ENCODE measurements at regions not wholly inside any gene's neighbourhood (a gene's known extent, or its start where the extent isn't known, plus 50 kb on each side); places are given as distances from the start of the nearest gene placed in this dataset.

GRCh38 chr3:176526942-176527341 lies 670.3 kb downstream of the TBL1XR1 start:
- TF ChIP-seq USF2 (CRISPR knock-in tag; IDR thresholded peaks at IDR 0.05) = no peak
- TF ChIP-seq CTCF (IDR thresholded peaks at IDR 0.05) = no peak
- no peak for TF ChIP-seq FOXK1 (CRISPR knock-in tag; IDR thresholded peaks at IDR 0.05)
- no peak for TF ChIP-seq NFE2L1 (CRISPR knock-in tag; IDR thresholded peaks at IDR 0.05)
- TF ChIP-seq, protein P1, sequence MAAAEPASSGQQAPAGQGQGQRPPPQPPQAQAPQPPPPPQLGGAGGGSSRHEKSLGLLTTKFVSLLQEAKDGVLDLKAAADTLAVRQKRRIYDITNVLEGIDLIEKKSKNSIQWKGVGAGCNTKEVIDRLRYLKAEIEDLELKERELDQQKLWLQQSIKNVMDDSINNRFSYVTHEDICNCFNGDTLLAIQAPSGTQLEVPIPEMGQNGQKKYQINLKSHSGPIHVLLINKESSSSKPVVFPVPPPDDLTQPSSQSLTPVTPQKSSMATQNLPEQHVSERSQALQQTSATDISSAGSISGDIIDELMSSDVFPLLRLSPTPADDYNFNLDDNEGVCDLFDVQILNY (CRISPR knock-in tag; IDR thresholded peaks at IDR 0.05) = no peak
- no peak for TF ChIP-seq ZNF263 (CRISPR knock-in tag; IDR thresholded peaks at IDR 0.05; ENCODE audit: low read depth)
- TF ChIP-seq, protein P2, sequence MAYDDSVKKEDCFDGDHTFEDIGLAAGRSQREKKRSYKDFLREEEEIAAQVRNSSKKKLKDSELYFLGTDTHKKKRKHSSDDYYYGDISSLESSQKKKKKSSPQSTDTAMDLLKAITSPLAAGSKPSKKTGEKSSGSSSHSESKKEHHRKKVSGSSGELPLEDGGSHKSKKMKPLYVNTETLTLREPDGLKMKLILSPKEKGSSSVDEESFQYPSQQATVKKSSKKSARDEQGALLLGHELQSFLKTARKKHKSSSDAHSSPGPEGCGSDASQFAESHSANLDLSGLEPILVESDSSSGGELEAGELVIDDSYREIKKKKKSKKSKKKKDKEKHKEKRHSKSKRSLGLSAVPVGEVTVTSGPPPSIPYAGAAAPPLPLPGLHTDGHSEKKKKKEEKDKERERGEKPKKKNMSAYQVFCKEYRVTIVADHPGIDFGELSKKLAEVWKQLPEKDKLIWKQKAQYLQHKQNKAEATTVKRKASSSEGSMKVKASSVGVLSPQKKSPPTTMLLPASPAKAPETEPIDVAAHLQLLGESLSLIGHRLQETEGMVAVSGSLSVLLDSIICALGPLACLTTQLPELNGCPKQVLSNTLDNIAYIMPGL (CRISPR knock-in tag; IDR thresholded peaks at IDR 0.05) = no peak
- TF ChIP-seq, protein P3, sequence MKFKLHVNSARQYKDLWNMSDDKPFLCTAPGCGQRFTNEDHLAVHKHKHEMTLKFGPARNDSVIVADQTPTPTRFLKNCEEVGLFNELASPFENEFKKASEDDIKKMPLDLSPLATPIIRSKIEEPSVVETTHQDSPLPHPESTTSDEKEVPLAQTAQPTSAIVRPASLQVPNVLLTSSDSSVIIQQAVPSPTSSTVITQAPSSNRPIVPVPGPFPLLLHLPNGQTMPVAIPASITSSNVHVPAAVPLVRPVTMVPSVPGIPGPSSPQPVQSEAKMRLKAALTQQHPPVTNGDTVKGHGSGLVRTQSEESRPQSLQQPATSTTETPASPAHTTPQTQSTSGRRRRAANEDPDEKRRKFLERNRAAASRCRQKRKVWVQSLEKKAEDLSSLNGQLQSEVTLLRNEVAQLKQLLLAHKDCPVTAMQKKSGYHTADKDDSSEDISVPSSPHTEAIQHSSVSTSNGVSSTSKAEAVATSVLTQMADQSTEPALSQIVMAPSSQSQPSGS (CRISPR knock-in tag; IDR thresholded peaks at IDR 0.05; ENCODE audit: borderline replicate concordance, low read depth) = no peak
- no peak for TF ChIP-seq ATF1 (CRISPR knock-in tag; IDR thresholded peaks at IDR 0.05)
- no peak for TF ChIP-seq GABPB1 (CRISPR knock-in tag; IDR thresholded peaks at IDR 0.05)

All from WTC11 (cell line).